Superior temporal gyrus (tissue), 1 donor: ENCODE measurements at regions not wholly inside any gene's neighbourhood (a gene's known extent, or its start where the extent isn't known, plus 50 kb on each side); places are given as distances from the start of the nearest gene placed in this dataset.
"Not testable (repeated sequence)": the region's sequence is repeated elsewhere in the genome, so short reads cannot be mapped to it uniquely, and the experiment has no call there.

Experiments used
- DNase-seq: peaks from one replicate; pipeline ENCODE4 v3.0.0-alpha.2; 2016; ENCODE audit errors: extremely low spot score

- DNase-seq, result no peak
Observed at GRCh38 chr1:5638582-5638981, 353.6 kb downstream of the NPHP4 start.

DNA sequence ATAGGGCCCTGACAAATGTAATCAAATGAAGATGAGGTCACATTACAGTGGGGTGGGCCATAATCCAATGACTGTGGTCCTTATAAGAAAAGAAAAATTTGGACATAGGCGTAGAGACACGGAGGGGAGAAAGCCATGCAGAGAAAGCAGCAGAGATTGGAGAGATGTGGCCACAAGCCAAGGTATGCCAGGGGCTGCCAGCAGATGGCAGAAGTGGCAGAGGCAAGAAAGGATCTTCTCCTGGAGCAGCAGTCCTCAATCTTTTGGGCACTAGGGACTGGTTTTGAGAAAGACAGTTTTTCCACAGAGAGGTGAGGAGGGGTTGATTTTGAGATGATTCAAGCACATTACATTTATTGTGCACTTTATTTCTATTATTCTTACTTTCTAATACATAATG is 355.1 kb downstream of the NPHP4 start:
- no peak for DNase-seq

DNA sequence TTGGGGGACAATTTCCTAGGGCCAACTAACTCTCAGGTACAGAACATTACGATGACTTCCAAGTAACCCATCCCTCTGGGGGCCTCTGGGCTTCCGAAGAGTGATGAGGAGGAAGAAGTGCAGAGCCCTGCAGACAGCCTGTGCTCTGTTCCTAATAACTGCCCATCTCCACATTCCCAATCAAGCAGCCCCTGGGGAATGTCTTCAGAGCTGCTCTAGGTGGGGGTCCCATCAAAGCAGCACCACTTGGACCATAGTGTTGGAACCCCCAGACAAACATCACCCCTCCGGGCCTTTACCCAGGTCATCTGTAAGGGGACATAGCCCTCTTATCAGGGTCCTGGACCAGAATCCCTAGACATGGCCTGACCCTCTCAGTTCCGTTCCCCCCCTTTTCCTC is 357.3 kb downstream of the NPHP4 start:
- DNase-seq, result no peak

GRCh38 chr1:5632814-5633213 is 359.4 kb downstream of the NPHP4 start:
- DNase-seq, result no peak

- DNase-seq, result no peak
Observed at GRCh38 chr1:5632224-5632623, 360.0 kb downstream of the NPHP4 start.

GRCh38 chr1:5628416-5628815 is 363.8 kb downstream of the NPHP4 start:
- no peak for DNase-seq

DNA sequence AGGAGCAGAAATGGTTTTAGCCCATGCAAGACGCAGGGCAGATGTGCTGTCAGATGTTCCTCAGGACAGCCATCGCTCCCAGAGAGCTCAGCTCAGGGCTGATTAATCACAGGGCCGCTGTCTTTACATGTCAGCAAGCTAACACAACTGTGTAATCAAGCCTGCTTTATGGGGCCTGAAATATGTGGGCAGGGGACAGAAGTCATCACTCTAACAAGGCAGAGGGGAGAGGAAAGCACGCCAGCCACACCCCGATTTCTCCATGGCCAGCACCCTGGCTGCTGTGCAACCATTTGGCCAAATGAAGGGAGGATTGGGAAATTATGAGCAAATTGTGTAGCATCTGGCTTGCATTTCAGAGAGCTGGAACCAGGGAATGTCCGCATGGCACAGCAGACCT is 368.8 kb downstream of the NPHP4 start:
- no peak for DNase-seq

- DNase-seq, result no peak
Observed at GRCh38 chr1:5622412-5622811, 369.8 kb downstream of the NPHP4 start.

GRCh38 chr1:5621692-5622091 is 370.5 kb downstream of the NPHP4 start:
- DNase-seq, result no peak

DNA sequence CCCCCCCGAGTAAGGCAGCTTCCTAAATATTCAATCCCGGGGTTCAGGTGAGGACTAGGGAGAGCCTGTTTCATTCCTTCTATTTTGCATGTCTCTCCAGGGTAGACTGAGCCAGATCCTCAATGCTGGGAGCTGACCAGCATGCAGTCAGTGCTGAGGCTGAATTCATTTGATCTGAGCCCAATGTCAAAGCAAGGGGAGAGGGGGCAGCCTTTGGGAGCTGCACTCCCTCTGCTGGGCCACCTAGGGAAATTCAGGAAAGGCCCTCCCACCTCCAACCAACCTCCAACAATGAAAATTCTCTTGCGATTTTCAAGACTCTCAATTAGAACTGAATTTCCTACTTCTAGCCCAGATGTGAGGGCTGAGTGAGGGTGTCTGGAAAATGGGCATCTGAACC is 371.2 kb downstream of the NPHP4 start:
- no peak for DNase-seq

GRCh38 chr1:5620418-5620817 is 371.8 kb downstream of the NPHP4 start:
- no peak for DNase-seq

- DNase-seq, result no peak
Observed at GRCh38 chr1:5619469-5619868, 372.8 kb downstream of the NPHP4 start.

DNA sequence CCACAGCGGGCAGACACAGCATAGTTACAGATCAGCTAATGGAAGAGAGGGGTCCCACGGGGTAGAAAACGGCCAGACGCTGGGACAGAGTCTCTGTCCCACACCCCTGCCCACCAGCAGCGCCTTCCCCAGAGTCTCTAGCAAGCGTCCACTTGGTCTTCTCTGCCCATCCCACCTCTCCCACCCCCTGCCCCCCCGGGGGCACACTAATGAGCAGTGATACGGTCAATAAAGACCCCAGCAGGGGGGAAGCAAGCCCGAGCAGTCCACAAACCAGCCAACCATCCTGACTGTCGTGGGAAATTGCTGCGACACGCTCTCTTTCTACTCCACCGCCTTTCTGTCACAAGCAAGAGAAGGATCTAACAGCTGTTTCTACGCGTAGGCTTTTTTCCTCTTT is 374.7 kb downstream of the NPHP4 start:
- DNase-seq, result no peak

DNA sequence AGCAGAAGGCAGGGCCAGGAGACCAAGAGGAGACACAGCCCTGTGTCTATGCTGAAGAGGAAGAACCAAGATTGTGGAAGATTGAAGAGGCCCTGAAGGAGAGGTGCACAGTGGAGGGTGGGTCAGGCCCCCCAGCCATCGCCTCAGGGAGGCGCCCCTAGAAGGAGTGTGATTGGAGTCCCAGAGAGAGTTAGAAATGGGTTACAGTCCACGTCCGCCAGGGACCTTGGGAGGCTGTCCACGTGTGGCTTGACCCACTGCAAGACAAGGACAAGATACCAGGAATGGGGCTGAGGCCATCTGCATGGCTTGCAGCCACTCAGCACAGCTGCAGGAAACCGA is 375.1 kb downstream of the NPHP4 start:
- no peak for DNase-seq

DNA sequence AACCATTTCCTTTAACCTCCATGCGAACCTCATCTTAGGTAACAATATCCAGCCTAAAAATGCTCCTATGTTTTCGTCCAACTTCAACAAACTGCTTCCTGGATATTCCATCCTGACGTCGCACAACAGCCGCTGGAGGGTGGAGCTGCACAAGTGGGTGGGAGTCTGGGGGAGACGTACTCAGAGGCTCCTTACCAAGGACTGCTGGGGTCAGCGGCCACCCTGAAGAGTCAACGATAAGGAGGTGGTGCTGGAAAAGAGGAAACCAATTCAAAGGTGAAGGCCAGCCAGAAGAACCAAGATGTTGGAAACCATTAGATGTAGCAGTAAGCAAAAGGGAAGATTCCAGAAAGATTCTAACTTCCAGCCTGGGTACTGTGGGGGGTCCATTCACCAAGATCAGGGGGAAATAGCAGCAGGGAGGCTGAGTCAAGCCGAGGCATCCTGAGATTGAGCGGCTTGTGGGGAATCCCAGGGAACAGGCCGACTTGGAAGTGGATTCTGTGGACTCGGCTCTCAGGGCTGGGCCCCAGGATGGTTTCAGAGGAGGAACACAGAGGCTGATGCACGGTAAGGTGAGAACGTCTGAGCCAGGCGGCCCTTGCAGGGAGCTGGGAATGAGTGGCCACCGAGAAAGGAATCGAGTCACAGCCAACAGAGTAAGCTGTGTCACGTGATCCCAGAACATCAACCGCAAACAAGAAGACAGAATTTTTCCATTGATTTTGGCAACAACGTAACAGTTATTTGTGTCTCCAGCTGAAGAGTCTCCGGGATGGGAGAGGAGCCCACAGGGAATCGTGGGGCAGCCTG is 375.7 kb downstream of the NPHP4 start:
- no peak for DNase-seq

DNA sequence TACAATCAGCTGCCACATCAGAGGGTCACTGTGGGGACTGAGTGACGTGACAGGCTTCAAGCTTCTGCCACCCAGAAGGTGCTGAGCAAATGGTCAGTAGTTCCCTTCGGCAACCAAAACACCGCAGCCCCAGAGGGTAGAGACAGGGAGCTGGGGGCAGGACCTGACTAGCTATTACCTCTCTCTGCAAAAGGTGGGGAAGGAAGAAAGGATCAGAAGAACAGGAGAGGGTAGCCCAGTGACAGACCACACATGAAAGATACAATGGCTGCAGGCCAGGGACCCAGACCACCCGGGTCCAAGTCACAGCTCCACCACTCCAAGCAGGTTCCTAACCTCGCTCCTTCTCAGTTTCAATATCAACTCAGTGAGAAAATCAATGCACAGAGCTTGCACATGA is 377.1 kb downstream of the NPHP4 start:
- DNase-seq, result no peak

GRCh38 chr1:5613900-5614299 is 378.3 kb downstream of the NPHP4 start:
- DNase-seq, result no peak

GRCh38 chr1:5611851-5612250 is 380.4 kb downstream of the NPHP4 start:
- no peak for DNase-seq

GRCh38 chr1:5611431-5611830 is 380.8 kb downstream of the NPHP4 start:
- DNase-seq, result no peak

- DNase-seq, result no peak
Observed at GRCh38 chr1:5610432-5610831, 381.8 kb downstream of the NPHP4 start.

DNA sequence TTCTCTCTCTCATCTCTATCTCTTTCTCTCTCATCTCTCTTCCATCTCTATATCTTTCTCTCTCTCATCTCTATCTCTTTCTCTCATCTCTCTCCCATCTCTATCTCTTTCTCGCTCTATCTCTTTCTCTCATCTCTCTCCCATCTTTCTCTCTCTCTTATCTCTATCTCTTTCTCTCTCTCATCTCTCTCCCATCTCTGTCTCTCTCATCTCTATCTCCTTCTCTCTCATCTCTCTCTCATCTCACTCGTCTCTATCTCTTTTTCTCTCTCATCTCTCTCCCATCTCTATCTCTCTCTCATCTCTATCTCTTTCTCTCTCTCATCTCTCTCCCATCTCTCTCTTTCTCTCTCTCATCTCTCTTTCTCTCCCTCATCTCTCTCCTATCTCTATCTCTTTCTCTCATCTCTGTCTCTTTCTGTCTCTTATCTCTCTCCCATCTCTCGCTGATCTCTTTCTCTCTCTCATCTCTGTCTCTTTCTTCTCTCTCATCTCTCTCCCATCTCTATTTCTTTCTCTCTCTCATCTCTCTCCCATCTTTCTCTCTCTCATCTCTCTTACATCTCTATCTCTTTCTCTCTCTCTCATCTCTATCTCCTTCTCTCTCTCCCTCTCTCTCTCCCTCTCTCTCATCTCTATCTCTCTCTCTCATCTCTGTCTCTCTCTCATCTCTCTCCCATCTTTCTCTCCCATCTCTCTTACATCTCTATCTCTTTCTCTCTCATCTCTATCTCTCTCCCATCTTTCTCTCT is 388.7 kb downstream of the NPHP4 start:
- no peak for DNase-seq

GRCh38 chr1:5602718-5603117 is 389.5 kb downstream of the NPHP4 start:
- not testable (repeated sequence) for DNase-seq

- no peak for DNase-seq
Observed at GRCh38 chr1:5601516-5601915, 390.7 kb downstream of the NPHP4 start.
